Stimulated activated CD4-positive, alpha-beta T cell treated with anti-CD3 and anti-CD28 coated beads, Interleukin-15, amount 100 ng/mL, for 48 hours (primary cell): ENCODE measurements at regions not wholly inside any gene's neighbourhood (a gene's known extent, or its start where the extent isn't known, plus 50 kb on each side); places are given as distances from the start of the nearest gene placed in this dataset.
A peak's percentile ranks its signal among the peaks of the same experiment; 100 is the strongest.

Experiments used
- DNase-seq, 2 donors: peaks; one replicate each; pipeline ENCODE4 v3.0.0-alpha.2; 2020; ENCODE audit warnings: low read depth in 2 of 2

- no peak for DNase-seq
Measured at GRCh38 chr3:107992976-107993684, 97.7 kb downstream of the CD47 start.

- DNase-seq, result no peak
Measured at GRCh38 chr3:107990926-107991325, 99.9 kb downstream of the CD47 start.

DNA sequence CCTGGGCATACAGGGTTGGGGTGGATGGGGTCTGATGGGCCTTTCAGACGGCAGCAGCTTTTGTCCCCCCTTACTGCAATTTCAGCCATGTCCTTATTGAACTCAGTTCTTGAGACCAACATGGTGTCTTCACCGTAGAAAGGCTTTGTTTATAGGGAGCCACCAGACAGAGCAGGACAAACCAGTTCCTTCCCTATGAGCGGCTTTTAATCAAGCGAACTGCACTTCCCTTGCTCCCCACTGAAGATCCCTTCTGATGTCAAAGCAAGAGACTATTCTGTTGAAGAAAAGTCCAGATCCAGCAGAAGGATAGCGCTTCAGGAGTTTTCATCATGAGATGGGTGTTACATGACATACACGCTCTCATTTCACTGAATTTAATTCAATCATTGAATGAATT, 100.4 kb downstream of the CD47 start:
- no peak for DNase-seq

- DNase-seq, result no peak
Measured at GRCh38 chr3:107989661-107990060, 101.2 kb downstream of the CD47 start.

DNA sequence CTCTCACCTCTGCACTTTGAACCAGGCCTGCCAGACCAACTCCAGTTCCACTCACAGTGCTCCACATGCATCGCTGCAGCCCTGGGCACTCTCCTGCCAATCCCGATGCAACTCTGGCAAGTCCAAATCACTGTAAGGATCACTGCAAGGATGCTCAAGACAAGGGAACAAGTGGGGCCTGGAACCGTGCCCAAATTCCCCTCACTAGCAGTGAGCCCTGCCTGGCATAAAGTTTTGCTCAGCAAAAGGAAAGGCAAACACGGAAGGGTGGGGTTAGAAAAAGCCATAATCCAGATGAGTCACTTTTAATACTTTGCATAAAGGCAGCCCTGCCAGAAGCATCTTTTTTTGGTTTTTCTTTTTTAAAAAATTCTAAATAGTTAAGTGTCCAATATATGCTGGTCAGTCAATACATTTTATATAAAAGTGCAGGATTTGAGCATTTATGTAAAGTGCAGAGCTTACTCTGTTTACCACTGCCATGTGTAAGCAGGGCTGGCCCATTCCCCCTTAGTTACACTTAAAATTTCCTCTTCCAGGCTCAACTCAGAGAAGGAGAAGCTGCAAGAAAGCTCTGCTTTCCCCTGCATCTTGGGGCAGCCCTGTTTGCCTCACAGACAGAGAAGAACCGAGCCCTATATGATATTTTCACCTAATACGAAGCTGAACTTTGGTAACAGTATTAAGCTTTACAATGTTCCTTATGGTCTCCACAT, 102.2 kb downstream of the CD47 start:
- no peak for DNase-seq

GRCh38 chr3:107987036-107987939, 103.5 kb downstream of the CD47 start:
- DNase-seq, result no peak

DNA sequence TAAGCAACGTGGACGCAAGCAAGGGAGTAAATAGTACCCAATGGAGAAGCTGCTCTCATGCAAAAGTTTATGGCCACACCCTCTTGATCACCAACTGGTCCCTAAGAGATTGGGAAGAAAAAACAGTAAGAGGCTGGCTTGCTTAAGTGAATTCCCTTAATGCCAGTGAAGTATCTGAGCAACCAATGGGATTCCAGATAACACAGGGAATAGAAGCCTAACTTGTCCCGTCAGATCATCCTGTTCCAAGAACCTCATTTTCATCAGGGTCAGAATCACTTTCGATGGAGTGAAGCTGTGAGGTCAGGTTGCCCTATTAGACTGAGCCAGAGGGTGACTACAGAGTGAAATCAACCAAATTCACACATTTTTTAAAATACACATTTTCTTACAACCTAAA, 104.3 kb downstream of the CD47 start:
- DNase-seq, result no peak

DNA sequence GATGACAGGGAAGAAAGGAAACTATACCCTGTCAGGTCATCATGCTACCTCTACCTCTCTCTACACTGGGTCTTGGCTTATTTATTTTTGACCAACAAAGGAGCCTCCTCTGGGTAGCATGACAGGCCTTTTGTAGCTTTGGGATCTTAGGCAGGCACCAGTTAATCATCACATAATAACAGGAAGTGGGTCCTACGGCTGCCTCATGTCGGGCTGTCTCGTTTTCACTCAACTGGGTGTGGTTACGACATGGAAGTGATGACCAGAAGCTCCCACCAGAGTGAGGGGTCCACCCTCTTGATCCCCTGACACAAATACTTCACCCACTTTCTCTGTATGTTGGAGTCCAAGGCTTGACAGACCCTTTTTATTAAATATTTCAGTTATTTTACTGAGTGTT, 105.3 kb downstream of the CD47 start:
- peak; percentile 23 to 27 for DNase-seq

GRCh38 chr3:107983247-107983646, 107.6 kb downstream of the CD47 start:
- no peak for DNase-seq

DNA sequence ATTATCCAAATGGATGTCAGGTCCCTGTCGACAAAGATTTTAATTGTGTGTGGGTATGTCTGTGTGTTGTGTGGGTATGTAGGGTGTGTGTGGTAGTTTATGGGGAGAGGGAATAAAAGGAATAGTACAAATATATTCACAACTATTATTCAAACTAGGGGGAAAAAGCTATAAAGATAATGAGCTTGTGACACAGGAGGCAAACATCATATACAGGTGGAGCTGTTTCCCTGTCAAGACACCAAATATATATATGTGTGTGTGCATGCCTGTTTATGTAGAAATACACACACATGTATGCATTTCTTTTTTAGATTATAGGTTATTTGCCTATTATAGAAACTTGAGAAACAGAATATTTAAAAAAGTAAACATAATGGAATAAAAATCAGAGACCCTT, 108.7 kb downstream of the CD47 start:
- no peak for DNase-seq

GRCh38 chr3:107981471-107982111, 109.2 kb downstream of the CD47 start:
- DNase-seq, result no peak

DNA sequence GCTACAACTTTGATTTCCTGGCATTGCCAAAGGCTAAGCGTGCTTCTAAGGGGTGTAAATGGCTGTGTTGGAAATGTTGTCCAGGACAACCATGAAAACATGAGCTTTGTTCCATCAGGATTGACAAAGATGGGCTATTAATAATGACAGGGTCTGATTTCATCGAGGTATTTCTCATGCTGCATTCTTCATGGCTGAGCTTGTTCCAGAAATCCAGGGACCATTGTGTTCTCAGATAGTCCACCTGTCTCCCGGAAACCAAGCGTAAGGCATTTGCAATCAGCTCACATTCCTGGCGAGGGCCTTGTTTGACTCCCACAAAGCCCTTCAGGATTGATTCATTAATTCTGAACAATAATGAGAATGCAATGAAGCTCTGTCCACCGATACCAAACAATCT, 111.3 kb downstream of the CD47 start:
- no peak for DNase-seq

- DNase-seq, result no peak
Measured at GRCh38 chr3:107978131-107979055, 112.4 kb downstream of the CD47 start.

- no peak for DNase-seq
Measured at GRCh38 chr3:107977221-107978130, 113.4 kb downstream of the CD47 start.

GRCh38 chr3:107976202-107976800, 114.5 kb downstream of the CD47 start:
- no peak for DNase-seq

- DNase-seq, result no peak
Measured at GRCh38 chr3:107975529-107976201, 115.2 kb downstream of the CD47 start.

DNA sequence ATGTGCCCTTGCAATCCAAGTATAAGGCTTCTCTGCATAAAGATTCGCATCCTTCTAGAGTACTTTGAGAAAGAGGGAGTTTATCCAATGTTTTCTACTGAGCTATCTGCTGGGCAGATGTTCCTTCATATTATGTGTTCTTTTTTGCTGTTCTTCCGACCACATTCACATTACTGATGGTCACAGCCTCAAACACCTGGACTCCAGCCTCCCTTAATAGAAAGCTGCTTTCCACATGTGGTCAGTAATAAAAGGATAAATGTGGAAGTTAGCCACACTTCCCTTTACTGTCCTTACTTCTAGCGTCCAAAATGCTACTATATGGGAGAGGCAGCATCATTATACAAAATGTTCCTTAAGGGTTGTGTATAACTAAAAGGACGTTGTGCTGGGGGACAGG, 116.9 kb downstream of the CD47 start:
- DNase-seq, result no peak

GRCh38 chr3:107973152-107973551, 117.7 kb downstream of the CD47 start:
- no peak for DNase-seq
